ENCODE measurements at regions not wholly inside any gene's neighbourhood (a gene's known extent, or its start where the extent isn't known, plus 50 kb on each side); places are given as distances from the start of the nearest gene placed in this dataset.
"Not testable (repeated sequence)": the region's sequence is repeated elsewhere in the genome, so short reads cannot be mapped to it uniquely, and the experiment has no call there.

GRCh38 chr5:163306421-163306820, 131.0 kb upstream of the CCNG1 start:
- peak; percentile 39 for FAIRE-seq

DNA sequence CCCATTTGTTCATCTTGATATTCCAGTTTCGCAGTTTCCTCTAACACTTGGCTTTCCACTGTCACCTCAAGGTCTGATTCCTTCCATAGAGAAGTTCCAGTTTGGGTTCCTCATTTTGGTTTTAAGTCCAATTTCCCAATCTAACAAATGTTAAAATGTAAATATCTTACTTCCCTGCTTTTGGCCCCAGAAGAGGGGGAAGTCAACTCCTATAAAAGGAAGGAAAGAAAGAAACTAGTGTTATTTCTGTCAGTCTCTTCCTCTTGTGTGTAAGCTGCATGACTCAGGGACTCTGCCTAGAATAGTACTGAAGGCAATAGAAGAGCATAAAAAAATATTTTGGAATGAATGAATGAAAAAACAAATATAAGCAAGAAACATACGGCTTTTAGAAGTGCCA, 127.5 kb upstream of the CCNG1 start:
- no peak for FAIRE-seq

GRCh38 chr5:163310997-163311396, 126.4 kb upstream of the CCNG1 start:
- FAIRE-seq: no peak

- no peak for FAIRE-seq
Observed at GRCh38 chr5:163312598-163312997, 124.8 kb upstream of the CCNG1 start.

- FAIRE-seq: not testable (repeated sequence)
Observed at GRCh38 chr5:163313049-163313448, 124.3 kb upstream of the CCNG1 start.

DNA sequence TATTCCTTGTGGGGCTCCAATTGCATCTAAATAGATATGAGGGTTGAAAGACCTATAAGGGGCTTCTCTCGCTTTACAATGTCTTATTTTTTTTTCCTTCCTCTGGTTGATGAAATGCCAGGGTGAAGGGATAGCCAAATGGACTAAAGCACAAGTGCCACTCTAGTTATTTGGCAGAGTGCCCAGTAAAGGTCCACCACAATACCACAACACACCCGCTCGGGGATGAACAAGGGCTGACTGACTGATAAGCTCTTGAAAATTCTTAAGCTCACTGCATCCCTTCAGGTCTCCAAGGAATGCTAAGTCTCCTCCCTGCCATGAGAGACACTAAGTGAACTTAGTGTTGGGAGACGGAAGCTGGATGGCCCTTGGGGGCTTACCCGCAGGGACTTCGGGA, 121.0 kb upstream of the CCNG1 start:
- FAIRE-seq: not testable (repeated sequence)

DNA sequence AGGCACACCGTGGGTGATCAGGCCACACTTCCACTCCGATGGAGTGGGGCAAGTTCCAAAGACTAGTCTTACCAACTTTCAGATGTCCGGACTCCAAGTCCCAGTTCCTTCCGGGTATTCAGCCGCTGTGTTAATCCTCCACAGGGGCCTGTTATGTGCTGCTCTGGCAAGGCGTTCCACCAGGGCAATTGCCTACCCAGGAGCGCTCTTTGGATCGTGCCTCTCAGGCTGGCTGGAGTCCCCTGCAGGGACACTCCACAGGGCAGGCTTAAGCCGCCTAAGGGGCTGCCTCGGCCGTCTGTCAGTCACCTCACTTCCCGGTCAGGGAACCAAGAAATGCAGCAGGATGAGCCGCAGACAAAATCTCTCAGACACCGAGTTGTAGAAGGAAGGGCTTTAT, 118.7 kb upstream of the CCNG1 start:
- no peak for FAIRE-seq

DNA sequence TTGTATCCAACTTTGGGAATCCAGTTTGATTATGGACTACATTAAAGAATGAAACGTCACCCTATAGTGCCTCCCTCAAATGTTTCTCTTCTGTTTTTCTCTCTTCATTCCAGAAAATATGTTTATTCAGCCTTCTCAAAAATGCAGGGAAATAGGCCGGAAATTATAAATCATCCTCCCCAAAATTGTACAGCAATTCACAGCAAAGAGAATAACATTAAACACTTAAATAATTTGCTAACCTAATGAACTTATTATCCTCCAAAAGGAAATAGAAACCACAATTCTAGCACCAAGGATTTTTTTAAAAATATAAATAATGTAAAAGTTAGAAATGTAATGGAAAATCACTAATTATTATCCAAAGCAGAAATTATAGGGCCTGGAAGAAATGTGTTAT, 115.9 kb upstream of the CCNG1 start:
- no peak for FAIRE-seq

- no peak for FAIRE-seq
Observed at GRCh38 chr5:163330723-163331668, 106.4 kb upstream of the CCNG1 start.

DNA sequence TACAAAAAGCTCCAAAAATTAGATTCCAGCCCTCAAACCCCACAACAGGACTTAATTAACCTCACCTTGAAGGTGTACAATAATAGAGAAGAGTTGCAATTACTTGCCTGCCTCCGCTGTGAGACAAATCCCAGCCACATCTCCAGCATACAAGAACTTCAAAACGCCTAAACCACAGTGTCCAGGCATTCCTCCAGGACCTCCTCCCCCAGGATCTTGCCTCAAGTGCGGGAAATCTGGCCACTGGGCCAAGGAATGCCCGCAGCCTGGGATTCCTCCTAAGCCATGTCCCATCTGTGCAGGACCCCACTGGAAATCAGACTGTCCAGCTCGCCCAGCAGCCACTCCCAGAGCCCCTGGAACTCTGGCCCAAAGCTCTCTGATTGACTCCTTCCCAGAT, 101.3 kb upstream of the CCNG1 start:
- FAIRE-seq: not testable (repeated sequence)

DNA sequence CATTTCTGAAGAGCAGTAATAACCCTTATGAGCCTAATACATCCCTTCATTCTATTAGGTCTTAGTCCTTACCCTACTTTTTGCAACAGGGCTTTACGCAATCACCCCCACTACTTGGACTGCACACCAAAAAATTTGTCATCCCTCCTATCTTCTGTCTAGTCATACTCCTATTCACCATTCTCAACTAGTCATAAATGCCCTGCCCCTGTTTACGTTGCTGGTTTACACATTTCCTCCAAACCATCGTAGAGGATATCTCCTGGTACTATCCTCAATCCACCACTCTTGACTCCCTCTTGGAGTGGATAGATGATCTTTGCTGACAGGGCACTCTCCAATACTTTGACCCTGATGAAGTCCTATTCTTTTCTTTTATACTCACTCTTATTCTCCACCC, 98.2 kb upstream of the CCNG1 start:
- no peak for FAIRE-seq

- FAIRE-seq: not testable (repeated sequence)
Observed at GRCh38 chr5:163340378-163340777, 97.0 kb upstream of the CCNG1 start.

DNA sequence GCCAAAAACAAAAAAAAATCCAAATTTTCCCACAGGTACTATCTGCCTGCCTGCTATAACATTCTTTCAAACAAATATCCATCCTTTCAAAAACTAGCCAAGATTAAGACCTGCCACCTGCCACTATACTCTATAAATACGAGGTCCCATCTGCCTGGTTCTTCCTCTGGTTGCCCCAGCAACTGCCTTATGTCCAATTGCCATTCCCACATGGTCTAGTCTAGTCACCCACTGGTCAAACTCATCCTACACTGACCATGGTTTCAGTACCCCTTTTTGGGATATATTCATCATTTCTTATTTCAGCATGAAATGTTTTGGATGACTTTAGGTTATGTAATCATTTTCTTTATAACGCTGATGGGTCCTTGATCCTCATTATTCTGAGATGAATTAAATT, 95.1 kb upstream of the CCNG1 start:
- no peak for FAIRE-seq

GRCh38 chr5:163345216-163345615, 92.2 kb upstream of the CCNG1 start:
- no peak for FAIRE-seq

- FAIRE-seq: peak; percentile 52
Observed at GRCh38 chr5:163347671-163348070, 89.7 kb upstream of the CCNG1 start.

- no peak for FAIRE-seq
Observed at GRCh38 chr5:163350083-163350482, 87.3 kb upstream of the CCNG1 start.

- no peak for FAIRE-seq
Observed at GRCh38 chr5:163352531-163352930, 84.9 kb upstream of the CCNG1 start.

DNA sequence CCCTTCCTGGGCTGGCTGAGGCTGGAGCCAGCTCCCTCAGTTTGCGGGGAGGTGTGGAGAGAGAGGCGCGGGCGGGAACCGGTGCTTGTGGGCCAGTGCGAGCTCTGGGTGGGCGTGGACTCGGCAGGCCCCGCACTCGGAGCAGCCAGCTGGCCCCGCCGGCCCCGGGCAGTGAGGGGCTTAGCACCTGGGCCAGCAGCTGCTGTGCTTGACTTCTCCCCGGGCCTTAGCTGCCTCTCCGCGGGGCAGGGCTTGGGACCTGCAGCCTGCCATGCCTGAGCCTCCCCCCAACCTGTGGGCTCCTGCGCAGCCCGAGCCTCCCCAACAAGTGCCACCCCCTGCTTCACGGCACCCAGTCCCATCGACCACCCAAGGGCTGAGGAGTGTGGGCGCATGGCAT, 81.6 kb upstream of the CCNG1 start:
- not testable (repeated sequence) for FAIRE-seq

DNA sequence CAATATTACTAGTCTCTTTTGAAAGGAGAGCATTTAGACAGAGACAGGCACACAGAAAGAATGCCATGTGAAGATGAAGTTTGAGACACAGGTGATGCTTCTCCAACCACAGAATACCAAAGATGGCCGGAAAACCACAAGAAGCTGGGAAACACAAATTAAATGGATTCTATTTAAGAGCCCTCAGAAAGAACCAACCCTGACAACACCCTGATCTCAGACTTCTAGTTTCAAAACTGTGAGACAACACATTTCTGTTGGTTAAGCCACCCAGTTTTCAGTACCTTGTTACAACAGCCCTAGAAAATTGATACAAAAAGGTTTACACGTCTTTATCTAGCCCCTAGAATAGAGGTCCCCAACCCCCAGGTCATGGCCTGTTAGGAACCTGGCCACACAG, 79.8 kb upstream of the CCNG1 start:
- no peak for FAIRE-seq

DNA sequence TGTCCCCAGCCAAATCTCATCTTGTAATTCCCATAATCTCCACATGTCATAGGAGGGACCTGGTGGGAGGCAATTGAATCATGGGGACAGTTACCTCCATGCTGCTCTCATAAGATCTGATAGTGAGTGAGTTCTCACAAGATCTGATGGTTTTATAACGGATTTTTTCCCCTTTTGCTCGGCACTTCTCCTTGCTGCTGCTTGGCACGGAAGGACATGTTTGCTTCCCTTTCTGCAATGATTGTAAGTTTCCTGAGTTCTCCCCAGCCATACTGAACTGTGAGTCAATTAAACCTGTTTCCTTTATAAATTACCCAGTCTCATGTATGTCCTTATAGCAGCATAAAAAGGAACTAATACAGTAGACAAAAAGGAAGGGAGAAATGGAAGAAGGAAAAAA, 76.7 kb upstream of the CCNG1 start:
- FAIRE-seq: no peak

DNA sequence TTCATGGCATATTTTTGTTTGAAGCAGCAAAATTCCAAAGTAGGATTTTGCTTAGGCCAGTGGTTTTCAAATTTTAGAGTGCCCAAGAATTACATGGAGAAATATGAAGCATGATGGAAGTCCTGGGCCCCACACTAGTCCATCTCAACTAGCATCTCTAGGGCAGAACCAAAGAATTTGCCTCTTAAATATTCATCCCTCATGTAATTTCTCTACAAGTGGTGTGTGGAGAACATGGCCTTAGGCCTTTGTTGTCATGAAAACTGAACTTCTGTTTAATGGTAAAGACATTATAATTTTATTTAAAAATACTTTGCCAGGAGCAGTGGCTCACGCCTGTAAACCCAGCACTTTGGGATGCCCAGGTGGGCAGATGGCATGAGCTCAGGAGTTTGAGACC, 75.9 kb upstream of the CCNG1 start:
- FAIRE-seq: no peak

DNA sequence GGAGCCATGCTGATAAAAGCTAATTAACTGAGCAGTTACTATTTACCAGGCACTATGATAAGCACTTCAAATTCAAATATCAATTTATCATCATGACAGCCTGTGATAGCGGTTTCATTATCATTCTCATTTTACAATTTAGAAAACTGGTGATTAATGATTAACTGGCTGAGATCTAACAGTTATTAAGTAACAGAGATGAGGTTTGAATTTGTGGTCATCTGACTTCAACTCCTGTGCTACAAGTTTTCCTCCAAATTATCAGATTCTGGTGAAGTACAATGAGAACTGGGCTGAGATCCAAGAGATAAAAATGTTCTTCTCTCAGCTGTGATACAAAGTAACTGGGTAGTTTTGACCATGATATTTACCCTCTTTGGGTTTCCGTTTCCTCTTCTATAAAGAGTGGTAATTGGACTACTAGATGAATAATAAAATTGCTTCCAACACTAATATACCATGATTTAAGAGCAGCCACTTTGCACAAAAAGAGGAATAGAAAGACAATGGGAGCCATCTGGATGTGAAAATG, 74.5 kb upstream of the CCNG1 start:
- no peak for FAIRE-seq

- FAIRE-seq: no peak
Observed at GRCh38 chr5:163363389-163363788, 74.0 kb upstream of the CCNG1 start.

GRCh38 chr5:163366757-163367156, 70.6 kb upstream of the CCNG1 start:
- FAIRE-seq: no peak

All from G401.6 (cell line).